HCT116 (cell line): ENCODE measurements at regions not wholly inside any gene's neighbourhood (a gene's known extent, or its start where the extent isn't known, plus 50 kb on each side); places are given as distances from the start of the nearest gene placed in this dataset.

Experiments
- ATAC-seq: fragments of 200-7000 bp; cut with Tn5 transposase; 2 replicates; pipeline ENCODE4 v1.9.1; 2020; ENCODE audit warnings: mild to moderate bottlenecking, moderate library complexity
- BruUV-seq: library from RNA; stranded (reverse); fragments of 400-500 nt; replicated peaks from 2 replicates; lab custom pipeline; 2021; lab: Mats Ljungman, UMichigan
- CTCF ChIA-PET: fragments of 300-600 bp; sonication (Branson Sonifier 250); formaldehyde crosslinking; loops from one replicate; lab custom pipeline; 2021; ENCODE audit warnings: antibody characterized with exemption; lab: Charles Lee
- POLR2A ChIA-PET: fragments of 300-600, 350-600 bp; sonication (Branson Sonifier 250); formaldehyde crosslinking; loops from one replicate; lab custom pipeline; 2021; ENCODE audit warnings: antibody characterized with exemption; lab: Charles Lee
- RAD21 ChIA-PET, 2 experiments: fragments of 300-600 bp; sonication (Branson Sonifier 250); formaldehyde crosslinking; loops; one replicate each; lab custom pipeline; 2023; ENCODE audit warnings: low total read pairs in 2 of 2; ENCODE audit not compliant: uncharacterized antibody in 2 of 2, unreplicated experiment in 2 of 2, low non-redundant PET in 1 of 2; lab: Charles Lee
- DNase-seq: peaks from one replicate; pipeline ENCODE4 v3.0.0-alpha.2; 2010; ENCODE audit warnings: low read depth, low spot score
- H2AFZ ChIP-seq: fragments of 200-600 bp; shearing (Covaris generic), sonication (generic); 2 replicates; pipeline ENCODE4 v1.6.1; 2017; ENCODE audit warnings: low read depth, mixed run types, mixed read lengths, antibody characterized with exemption, low read length; ENCODE audit not compliant: poor library complexity, severe bottlenecking
- H3K27ac ChIP-seq: 2 replicates; pipeline ENCODE4 v1.5.1; 2012; ENCODE audit warnings: low read depth, low read length
- H3K27me3 ChIP-seq: fragments of 200-600 bp; sonication (generic); 2 replicates; pipeline ENCODE4 v1.6.1; 2016; ENCODE audit warnings: mixed run types, low read length, mixed read lengths; ENCODE audit not compliant: insufficient read depth
- H3K36me3 ChIP-seq, 2 experiments: fragments of 200-500 bp in 1 of 2; fragments of 200-600 bp in 1 of 2; sonication (Bioruptor generic) in 1 of 2; sonication (generic) in 1 of 2; 2 replicates each; pipeline versions ENCODE4 v1.5.1 to v1.6.1; 2014 to 2016; ENCODE audit warnings: low read length in 2 of 2, inconsistent platforms in 1 of 2, mixed read lengths in 1 of 2, mixed run types in 1 of 2; ENCODE audit not compliant: insufficient read depth in 2 of 2, control insufficient read depth in 1 of 2
- H3K4me1 ChIP-seq, 2 experiments: fragments of 200-600 bp in 1 of 2; sonication (generic) in 1 of 2; 2 replicates each; pipeline versions ENCODE4 v1.5.1 to v1.6.1; 2012 to 2017; ENCODE audit warnings: low read length in 2 of 2, inconsistent platforms in 1 of 2, mild to moderate bottlenecking in 1 of 2, mixed read lengths in 1 of 2, mixed run types in 1 of 2, moderate library complexity in 1 of 2; ENCODE audit not compliant: insufficient read depth in 2 of 2, control insufficient read depth in 1 of 2
- H3K4me2 ChIP-seq: fragments of 200-600 bp; sonication (generic); 2 replicates; pipeline ENCODE4 v1.6.1; 2017; ENCODE audit warnings: mixed run types, low read length, mixed read lengths
- H3K4me3 ChIP-seq, 2 experiments: fragments of 200-600 bp in 1 of 2; sonication (generic) in 1 of 2; replicated peaks in 1 of 2; 2 replicates each; pipeline ENCODE4 v1.5.1; 2011 to 2016; ENCODE audit warnings: low read length in 2 of 2, control low read depth in 1 of 2, low read depth in 1 of 2, mild to moderate bottlenecking in 1 of 2, mixed read lengths in 1 of 2, mixed run types in 1 of 2
- H3K79me2 ChIP-seq: fragments of 200-600 bp; sonication (generic); 2 replicates; pipeline ENCODE4 v1.6.1; 2017; ENCODE audit warnings: mild to moderate bottlenecking, mixed run types, low read length, moderate library complexity, mixed read lengths; ENCODE audit not compliant: insufficient read depth
- H3K9ac ChIP-seq: fragments of 200-600 bp; sonication (generic); 2 replicates; pipeline ENCODE4 v1.6.1; 2016; ENCODE audit warnings: low read length, mixed read lengths
- H3K9me2 ChIP-seq: fragments of 200-600 bp; sonication (generic), shearing (Covaris generic); 2 replicates; pipeline ENCODE4 v1.6.1; 2017; ENCODE audit warnings: mixed run types, mild to moderate bottlenecking, moderate library complexity; ENCODE audit not compliant: insufficient read depth
- H3K9me3 ChIP-seq, 2 experiments: fragments of 200-500 bp in 1 of 2; fragments of 200-600 bp in 1 of 2; sonication (Bioruptor generic) in 1 of 2; sonication (generic) in 1 of 2; 2 replicates each; pipeline ENCODE4 v1.6.1; 2014 to 2017; ENCODE audit warnings: low read length in 2 of 2, mixed read lengths in 2 of 2, inconsistent platforms in 1 of 2, low read depth in 1 of 2, mild to moderate bottlenecking in 1 of 2, mixed run types in 1 of 2, moderate library complexity in 1 of 2; ENCODE audit not compliant: control insufficient read depth in 1 of 2, insufficient read depth in 1 of 2
- H4K20me1 ChIP-seq: fragments of 200-600 bp; sonication (generic), shearing (Covaris generic); 2 replicates; pipeline ENCODE4 v1.6.1; 2017; ENCODE audit warnings: mixed run types, mild to moderate bottlenecking, moderate library complexity; ENCODE audit not compliant: insufficient read depth
- CEBPB ChIP-seq: IDR thresholded peaks from 2 replicates; pipeline ENCODE4 v1.6.1; 2012; ENCODE audit warnings: low read depth
- EGR1 ChIP-seq: IDR thresholded peaks from 2 replicates; pipeline ENCODE4 v1.6.1; 2012; ENCODE audit warnings: low read depth
- EZH2 ChIP-seq: fragments of 200-600 bp; sonication (generic); IDR thresholded peaks from 2 replicates; pipeline ENCODE4 v1.6.1; 2017; ENCODE audit warnings: antibody characterized with exemption, mixed run types
- EZH2phosphoT487 ChIP-seq: fragments of 200-600 bp; IDR thresholded peaks from 2 replicates; pipeline ENCODE4 v1.6.1; 2018; ENCODE audit warnings: antibody characterized with exemption, borderline replicate concordance
- FOSL1 ChIP-seq: IDR thresholded peaks from 2 replicates; pipeline ENCODE4 v1.6.1; 2012; ENCODE audit warnings: low read depth
- JUND ChIP-seq: IDR thresholded peaks from 2 replicates; pipeline ENCODE4 v1.6.1; 2012
- POLR2A ChIP-seq: IDR thresholded peaks from 2 replicates; pipeline ENCODE4 v1.7.0; 2011; ENCODE audit warnings: borderline replicate concordance; ENCODE audit not compliant: insufficient read depth, insufficient read length; ENCODE audit errors: extremely low read depth
- POLR2AphosphoS5 ChIP-seq: IDR thresholded peaks from 2 replicates; pipeline ENCODE4 v1.6.1; 2011; ENCODE audit warnings: mild to moderate bottlenecking, low read depth, low read length, moderate library complexity
- RAD21 ChIP-seq: IDR thresholded peaks from 2 replicates; pipeline ENCODE4 v1.6.1; 2012; ENCODE audit warnings: low read depth, mild to moderate bottlenecking
- SRF ChIP-seq: IDR thresholded peaks from 2 replicates; pipeline ENCODE4 v1.6.1; 2012; ENCODE audit warnings: low read depth
- YY1 ChIP-seq: IDR thresholded peaks from 2 replicates; pipeline ENCODE4 v1.6.1; 2011; ENCODE audit warnings: low read length, low read depth, moderate library complexity, mild to moderate bottlenecking; ENCODE audit not compliant: insufficient replicate concordance; ENCODE audit errors: extremely low read depth
- ZNF274 ChIP-seq: fragments of 200-500 bp; sonication (Bioruptor generic); IDR thresholded peaks from 2 replicates; pipeline ENCODE4 v1.6.1; 2014; ENCODE audit warnings: mild to moderate bottlenecking, low read depth, low read length, inconsistent platforms
- intact Hi-C: fragments of 100-400 bp; cut with micrococcal nuclease; formaldehyde crosslinking; loops from 2 replicates; pipeline ENCODE4 v1.10.0; 2022
- TF ChIP-seq, protein P1 (sequence below): IDR thresholded peaks from 2 replicates; pipeline ENCODE4 v1.6.1; 2012
- TF ChIP-seq, protein P2 (sequence below): IDR thresholded peaks from 2 replicates; pipeline ENCODE4 v1.6.1; 2012
- TF ChIP-seq, protein P3 (sequence below): IDR thresholded peaks from 2 replicates; pipeline ENCODE4 v1.6.1; 2012; ENCODE audit warnings: low read depth

DNA sequence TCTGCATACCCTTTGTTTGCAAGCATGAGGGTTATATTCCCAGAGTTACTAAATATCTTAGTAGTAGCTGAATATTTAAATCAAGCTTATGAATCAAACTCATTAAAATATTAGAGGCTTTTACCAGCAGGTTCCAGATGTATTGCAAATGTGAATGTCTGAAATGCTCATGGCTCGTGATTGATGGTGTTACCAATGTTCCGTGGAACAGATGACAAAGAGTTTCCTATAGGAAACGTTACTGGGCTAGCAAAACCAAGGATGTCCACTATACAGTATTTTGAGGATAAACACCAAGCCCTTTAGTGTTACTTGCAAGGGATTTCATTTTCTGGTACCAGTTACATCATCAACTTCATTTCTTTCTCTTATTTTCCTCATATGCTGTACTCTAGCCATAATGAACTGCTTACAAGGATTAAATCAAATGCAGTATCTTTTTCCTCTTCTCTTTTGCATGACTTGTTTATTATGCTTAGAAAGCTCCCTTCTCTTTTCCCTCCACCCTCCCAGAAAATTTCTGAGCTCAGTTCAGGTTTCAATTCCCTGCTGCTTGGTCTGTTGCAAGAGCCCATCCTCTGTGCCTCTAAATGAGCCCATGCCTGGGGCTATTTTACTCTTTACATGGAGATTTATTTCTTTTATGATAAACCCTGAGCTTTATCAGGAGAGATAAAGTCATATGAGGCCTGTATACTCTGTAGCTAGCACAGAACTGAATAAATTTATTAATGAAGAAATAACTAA is 1537.1 kb upstream of the GOT2 start:
- Histone ChIP-seq H3K4me1 (no peaks in the 10 kb centered on the region), H3K27me3 (no peaks in the 10 kb centered on the region), H4K20me1 (no peaks in the 10 kb centered on the region), H3K79me2 (no peaks in the 10 kb centered on the region), H3K9ac (no peak overlapping the region), H3K36me3 (no peaks in the 10 kb centered on the region), H2AFZ (no peak overlapping the region), H3K9me2 (no peaks in the 10 kb centered on the region)
- RAD21 ChIA-PET, result no interaction called here
- DNase-seq, result no peak
- CTCF ChIA-PET, result no interaction called here
- POLR2A ChIA-PET, result no interaction called here
- BruUV-seq, result no TSS peak
- TF ChIP-seq SRF (no peak), RAD21 (no peak), FOSL1 (no peak), JUND (no peak), CEBPB (no peak), ZNF274 (no peak), POLR2AphosphoS5 (no peak), EGR1 (no peak), EZH2 (no peak), POLR2A (no peak), YY1 (no peak), EZH2phosphoT487 (no peak)
- TF ChIP-seq, protein P1, sequence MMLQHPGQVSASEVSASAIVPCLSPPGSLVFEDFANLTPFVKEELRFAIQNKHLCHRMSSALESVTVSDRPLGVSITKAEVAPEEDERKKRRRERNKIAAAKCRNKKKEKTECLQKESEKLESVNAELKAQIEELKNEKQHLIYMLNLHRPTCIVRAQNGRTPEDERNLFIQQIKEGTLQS, result no peak
- TF ChIP-seq, protein P2, sequence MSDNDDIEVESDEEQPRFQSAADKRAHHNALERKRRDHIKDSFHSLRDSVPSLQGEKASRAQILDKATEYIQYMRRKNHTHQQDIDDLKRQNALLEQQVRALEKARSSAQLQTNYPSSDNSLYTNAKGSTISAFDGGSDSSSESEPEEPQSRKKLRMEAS, result no peak
- TF ChIP-seq, protein P3, sequence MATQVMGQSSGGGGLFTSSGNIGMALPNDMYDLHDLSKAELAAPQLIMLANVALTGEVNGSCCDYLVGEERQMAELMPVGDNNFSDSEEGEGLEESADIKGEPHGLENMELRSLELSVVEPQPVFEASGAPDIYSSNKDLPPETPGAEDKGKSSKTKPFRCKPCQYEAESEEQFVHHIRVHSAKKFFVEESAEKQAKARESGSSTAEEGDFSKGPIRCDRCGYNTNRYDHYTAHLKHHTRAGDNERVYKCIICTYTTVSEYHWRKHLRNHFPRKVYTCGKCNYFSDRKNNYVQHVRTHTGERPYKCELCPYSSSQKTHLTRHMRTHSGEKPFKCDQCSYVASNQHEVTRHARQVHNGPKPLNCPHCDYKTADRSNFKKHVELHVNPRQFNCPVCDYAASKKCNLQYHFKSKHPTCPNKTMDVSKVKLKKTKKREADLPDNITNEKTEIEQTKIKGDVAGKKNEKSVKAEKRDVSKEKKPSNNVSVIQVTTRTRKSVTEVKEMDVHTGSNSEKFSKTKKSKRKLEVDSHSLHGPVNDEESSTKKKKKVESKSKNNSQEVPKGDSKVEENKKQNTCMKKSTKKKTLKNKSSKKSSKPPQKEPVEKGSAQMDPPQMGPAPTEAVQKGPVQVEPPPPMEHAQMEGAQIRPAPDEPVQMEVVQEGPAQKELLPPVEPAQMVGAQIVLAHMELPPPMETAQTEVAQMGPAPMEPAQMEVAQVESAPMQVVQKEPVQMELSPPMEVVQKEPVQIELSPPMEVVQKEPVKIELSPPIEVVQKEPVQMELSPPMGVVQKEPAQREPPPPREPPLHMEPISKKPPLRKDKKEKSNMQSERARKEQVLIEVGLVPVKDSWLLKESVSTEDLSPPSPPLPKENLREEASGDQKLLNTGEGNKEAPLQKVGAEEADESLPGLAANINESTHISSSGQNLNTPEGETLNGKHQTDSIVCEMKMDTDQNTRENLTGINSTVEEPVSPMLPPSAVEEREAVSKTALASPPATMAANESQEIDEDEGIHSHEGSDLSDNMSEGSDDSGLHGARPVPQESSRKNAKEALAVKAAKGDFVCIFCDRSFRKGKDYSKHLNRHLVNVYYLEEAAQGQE, result no peak
- TF ChIP-seq, all 23 proteins: peak for 0
- H3K4me3 ChIP-seq, result no peak overlapping the region
- H3K27ac ChIP-seq, result no peak overlapping the region
- H3K4me2 ChIP-seq, result no peak overlapping the region
- no peak for ATAC-seq
- intact Hi-C loops, result no loop called here
- H3K9me3 ChIP-seq, result peaks cover 0 to 17% of the 10 kb centered on the region in 2 experiments; a peak in 2 of 4 replicates
